Stimulated activated CD8-positive, alpha-beta memory T cell treated with anti-CD3 and anti-CD28 coated beads, Interleukin-2, amount 100 ng/mL, for 1 hour (primary cell): ENCODE measurements at regions not wholly inside any gene's neighbourhood (a gene's known extent, or its start where the extent isn't known, plus 50 kb on each side); places are given as distances from the start of the nearest gene placed in this dataset.
"Not testable (repeated sequence)": the region's sequence is repeated elsewhere in the genome, so short reads cannot be mapped to it uniquely, and the experiment has no call there.

Experiments
- DNase-seq, 2 donors: peaks; one replicate each; pipeline ENCODE4 v3.0.0-alpha.2; 2020; ENCODE audit warnings: low read depth in 2 of 2

DNA sequence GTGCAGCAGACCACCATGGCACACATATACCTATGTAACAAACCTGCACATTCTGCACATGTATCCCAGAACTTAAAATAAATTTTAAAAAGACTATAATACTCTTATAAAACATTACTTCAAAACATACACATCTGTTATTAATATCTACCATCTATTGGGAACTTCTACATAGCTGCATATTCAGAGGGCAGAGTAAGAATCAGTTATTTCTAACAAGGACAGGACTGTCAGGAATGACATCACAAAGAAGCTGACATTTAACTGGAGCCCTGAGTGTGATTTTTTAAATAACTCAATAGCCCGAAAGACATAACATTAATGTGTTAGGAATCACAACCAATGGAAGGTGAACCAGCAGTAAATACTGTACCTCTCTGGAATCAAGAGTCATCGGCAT is 276.7 kb upstream of the ECI2 start:
- DNase-seq = no peak

GRCh38 chr6:4407710-4408109 is 272.3 kb upstream of the ECI2 start:
- DNase-seq = not testable (repeated sequence)

DNA sequence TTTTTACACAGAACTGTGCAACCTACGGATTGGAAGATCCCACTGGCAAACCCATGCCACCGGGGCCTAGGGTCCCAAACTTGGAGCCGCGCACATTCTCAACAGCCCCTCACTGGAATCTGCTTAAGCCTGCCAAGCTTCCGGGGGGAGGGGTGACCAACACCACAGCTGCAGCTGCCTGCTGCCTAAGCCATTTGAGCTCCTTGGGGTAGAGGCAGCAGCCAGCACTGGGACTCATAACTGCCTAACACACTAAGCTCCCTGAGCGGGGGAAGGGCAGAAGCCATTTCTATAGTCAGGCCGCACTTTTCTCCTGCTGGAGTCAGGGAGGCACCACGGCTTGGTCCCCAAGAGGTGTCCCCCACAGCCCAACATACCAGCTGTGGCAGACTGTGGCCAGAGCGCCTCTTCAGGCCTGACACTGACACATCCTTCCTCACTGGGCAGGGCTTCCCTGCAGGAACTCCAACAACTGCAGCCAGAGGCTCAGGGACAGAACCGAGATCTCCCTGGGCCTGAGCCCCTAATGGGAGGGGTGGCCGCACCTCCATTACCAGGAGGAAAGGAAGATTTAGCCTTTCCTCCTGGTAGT is 270.3 kb upstream of the ECI2 start:
- no peak for DNase-seq

DNA sequence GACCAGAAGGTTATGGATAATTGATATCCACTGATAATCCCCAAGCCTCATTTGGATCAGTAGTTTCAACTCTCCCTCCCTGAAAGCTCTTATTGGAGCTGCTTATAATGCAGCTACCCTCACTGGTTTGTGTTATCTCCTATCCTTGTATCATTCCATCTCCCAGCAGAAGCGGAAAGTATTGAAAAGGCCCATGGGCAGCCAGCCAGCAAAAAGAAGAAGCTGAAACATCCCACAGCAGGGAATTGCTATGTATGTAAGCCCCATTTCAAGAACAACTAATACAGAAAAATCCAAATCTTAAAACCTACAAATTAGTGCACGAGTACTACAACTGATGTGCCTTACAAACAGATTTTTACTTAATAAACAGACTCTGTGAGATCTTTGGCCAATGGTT is 269.0 kb upstream of the ECI2 start:
- no peak for DNase-seq

GRCh38 chr6:4403828-4404227 is 268.5 kb upstream of the ECI2 start:
- DNase-seq = no peak

DNA sequence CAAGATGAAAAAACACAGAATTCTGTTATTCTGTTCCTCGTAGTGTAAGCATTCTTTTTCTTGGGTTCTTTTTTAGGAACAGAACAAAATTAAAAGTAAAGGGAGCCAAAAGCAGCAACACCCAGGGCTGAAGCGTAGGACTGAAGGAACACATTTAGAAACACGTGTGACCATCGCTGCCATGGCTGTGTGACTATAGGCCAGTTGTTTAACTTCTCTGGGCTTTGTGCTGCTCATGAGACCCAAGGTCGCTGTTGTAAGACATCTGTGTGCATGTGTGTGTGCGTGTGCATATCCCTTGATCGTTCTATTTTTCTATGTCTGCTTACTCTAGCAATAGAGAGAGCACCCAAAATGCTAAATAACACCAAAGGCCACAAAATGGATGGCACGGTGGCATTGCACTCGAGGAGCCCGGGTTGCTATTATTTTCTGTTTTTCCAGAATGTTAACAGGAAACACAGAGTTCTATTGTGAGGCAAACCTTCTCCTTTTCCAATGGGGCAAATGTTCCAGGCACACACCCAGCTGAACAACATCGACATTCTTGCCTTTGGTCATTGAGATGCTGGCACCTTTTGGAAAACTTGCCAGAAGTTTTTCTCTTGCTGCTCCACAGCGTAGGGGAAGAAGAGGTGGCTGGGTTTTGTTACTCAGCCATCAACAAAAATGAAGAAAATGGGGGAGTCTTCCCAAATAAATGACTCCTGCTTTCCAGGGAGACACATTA is 267.8 kb upstream of the ECI2 start:
- no peak for DNase-seq

DNA sequence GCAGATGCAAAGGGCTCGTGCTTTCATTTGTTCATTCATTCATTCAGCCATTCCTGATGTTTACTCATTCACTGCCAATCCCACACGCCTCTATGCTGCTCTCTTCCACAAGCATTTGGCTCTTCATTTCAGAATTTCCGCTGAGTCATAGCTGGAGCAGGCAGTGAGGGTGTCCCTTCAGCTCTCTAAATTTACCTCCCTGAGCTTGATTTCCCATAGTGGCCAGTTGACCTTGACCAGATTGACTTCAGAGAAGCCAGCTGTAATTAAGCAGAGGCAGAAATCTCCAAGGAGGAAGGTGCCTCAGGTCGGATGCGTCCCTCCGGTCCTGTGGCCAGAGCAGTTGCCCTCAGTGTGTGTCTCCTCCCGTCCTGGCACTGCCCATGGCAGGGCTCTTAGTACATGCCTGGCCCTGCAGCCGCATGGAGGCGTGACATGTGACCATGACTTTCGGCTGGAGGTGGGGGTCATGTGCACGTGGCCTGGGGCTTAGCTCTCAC is 267.2 kb upstream of the ECI2 start:
- no peak for DNase-seq

- no peak for DNase-seq
Observed at GRCh38 chr6:4401408-4402368, 266.3 kb upstream of the ECI2 start.

DNA sequence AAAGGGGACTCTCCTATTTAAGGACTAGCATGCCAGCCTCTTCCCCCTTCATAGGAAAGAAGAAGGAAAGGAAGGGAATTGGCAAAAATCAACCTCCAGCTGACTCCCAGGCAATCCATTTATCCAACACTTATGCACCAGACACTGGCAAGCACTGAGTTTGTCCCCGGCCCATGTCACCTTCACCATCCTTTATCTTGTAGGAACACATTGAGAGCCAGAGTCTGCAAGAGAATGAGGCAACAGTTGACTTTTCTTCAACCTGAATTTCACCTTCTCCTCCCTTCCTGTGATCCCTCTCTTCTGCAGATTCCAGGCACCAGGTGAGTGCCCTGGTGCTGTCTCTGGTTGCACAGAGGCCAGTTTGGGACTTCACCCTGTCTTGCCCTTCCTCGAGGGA is 264.3 kb upstream of the ECI2 start:
- no peak for DNase-seq

- no peak for DNase-seq
Observed at GRCh38 chr6:4398791-4399190, 263.4 kb upstream of the ECI2 start.

DNA sequence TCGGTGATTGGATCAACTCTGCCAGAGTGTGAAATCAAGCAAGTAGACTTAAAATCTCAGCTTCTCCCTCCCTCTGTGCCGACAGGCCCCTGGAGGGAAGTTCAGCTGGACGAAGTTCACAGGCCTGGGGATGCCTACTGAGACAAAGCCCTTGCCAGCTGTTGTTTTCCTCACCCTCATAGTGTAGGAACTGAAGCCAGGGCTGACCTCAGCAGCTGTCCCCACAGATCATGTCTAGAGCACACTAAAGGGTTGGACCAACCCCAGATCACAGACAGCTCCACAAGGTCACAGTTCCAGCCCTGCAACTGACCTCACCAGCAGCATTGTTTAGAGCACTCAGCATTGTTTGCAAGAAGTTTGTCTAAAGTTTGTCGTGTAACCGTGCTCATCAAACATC is 261.9 kb upstream of the ECI2 start:
- no peak for DNase-seq

- DNase-seq = no peak
Observed at GRCh38 chr6:4396044-4396443, 260.7 kb upstream of the ECI2 start.

DNA sequence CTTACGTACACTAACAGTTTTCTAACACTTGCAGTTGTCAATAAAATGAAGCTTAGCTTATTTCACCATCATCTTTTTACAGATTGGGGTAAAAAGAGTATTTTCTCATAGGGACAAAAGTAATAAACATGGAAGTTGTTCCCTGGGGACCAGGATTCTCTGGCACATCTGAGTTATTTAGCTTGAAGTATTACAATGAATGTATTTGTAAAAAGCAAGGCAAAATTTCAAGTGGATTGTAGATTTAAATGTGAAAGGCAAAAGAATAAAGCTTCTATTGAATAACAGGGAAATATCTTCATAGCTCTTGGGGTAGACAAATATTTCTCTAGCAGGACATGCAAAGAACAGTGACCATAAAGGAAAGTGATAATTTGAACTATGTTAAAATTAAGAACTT is 260.0 kb upstream of the ECI2 start:
- no peak for DNase-seq

DNA sequence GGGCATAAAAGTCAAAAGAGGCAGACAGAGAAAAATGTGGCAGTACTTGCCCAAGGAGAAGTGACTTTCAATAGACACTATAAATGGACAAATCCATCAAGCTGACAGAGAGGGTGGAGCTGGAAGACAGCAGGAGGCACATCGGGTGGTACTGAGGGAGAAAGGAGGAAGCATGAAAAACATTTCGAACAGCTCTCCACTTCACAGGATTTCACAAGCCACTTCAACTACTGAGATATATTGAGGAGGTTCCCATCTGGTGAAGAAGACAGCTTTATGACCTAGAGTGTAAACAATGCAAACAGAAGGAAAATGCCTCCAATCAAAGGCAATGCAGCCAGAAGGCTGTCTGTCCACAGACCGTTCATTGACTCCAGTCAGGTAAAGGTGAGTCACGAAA is 259.4 kb upstream of the ECI2 start:
- DNase-seq = no peak

DNA sequence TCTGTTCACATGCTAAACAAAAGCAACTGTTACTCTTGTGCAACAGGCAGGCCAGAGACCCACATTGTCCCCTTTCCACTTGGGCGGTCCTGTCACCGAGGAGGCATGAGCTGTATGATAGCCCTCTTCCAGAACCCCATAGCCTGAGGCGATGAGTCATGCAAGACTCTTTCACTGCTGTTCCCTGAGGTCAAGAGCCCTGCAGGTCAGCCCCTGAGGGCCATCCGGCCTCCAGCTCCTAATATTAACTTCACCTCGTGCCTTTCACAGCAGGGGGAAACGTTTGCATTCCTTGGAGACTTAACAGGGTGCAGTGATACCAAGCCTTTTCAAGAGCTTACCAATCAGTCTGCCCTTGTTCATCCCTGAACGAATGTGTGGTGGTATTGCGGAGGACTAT is 253.3 kb upstream of the ECI2 start:
- DNase-seq = no peak

GRCh38 chr6:4384656-4385055 is 249.3 kb upstream of the ECI2 start:
- no peak for DNase-seq

GRCh38 chr6:4383910-4384638 is 248.7 kb upstream of the ECI2 start:
- no peak for DNase-seq

GRCh38 chr6:4382362-4382853 is 247.0 kb upstream of the ECI2 start:
- no peak for DNase-seq

DNA sequence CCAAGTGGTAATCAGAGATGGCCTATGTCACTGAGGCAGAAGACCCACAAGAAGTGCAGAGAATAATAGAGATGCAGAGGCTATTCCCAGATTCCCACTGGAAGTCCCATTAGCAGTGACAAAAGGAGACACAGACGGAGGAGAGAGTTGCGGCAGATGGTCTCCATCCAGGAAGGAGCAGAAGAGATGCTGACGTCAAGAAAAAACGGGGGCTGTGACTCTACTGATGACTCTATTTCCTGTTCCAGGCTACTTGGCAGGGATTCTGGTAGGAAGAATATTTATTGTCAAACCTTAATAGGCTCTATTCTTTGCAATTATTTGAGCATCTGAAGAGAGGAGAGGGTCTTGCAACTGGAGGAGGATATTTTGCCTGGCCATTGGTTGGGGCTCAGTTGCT is 246.0 kb upstream of the ECI2 start:
- no peak for DNase-seq

DNA sequence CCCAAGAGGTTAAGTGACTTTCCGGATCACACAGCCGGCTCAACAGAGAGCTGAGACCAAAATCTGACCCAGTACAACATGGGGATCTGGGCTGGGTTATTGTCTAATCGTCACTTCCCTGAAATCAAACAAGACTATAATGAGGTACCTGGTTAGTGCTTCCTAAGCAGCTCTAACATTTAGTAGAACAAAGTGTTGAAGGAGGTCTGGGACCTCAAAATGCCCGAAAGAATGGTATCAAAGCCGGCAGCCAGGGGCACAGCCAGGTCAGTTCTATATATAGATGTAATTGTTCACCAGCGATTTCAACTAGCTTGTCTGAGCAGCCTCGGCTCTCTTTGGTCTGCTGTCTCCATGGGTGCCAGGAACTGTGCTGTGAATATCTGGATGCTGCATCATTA is 245.5 kb upstream of the ECI2 start:
- DNase-seq = no peak

DNA sequence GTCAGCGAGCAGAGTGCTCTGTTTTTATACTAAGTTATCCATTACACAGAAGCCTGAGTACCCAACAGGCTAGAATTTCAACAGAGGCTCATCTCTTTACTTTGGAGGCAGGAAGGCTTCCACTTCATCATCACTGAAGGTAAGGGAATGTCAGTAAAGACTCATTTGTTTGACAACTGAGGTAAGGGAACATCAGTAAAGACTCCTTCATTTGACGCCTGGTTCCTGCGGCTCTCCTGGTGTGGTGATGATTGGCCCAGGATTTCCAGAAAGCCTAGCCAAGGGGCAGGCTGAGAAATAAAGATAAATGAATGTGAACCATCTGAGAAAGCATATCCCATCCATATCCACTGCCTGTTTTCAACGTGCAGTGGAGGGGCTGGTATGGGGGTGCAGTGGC is 244.6 kb upstream of the ECI2 start:
- no peak for DNase-seq
